Upper lobe of right lung (tissue), 1 donor: ENCODE measurements at regions not wholly inside any gene's neighbourhood (a gene's known extent, or its start where the extent isn't known, plus 50 kb on each side); places are given as distances from the start of the nearest gene placed in this dataset.

ENCODE experiments used
- ATAC-seq: fragments of 200-7000 bp; cut with Tn5 transposase; one replicate; pipeline ENCODE4 v1.9.1; 2020; ENCODE audit warnings: mild to moderate bottlenecking, moderate library complexity
- DNase-seq: peaks from one replicate; pipeline ENCODE4 v3.0.0-alpha.2; 2020
- H3K27ac ChIP-seq: fragments of 200-600 bp; one replicate; pipeline ENCODE4 v1.8.0; 2022
- H3K27me3 ChIP-seq: fragments of 200-600 bp; one replicate; pipeline ENCODE4 v1.8.0; 2022; ENCODE audit warnings: mild to moderate bottlenecking
- H3K36me3 ChIP-seq: fragments of 200-600 bp; one replicate; pipeline ENCODE4 v1.8.0; 2022
- H3K4me1 ChIP-seq: fragments of 200-600 bp; one replicate; pipeline ENCODE4 v1.8.0; 2022
- H3K4me3 ChIP-seq: fragments of 200-600 bp; one replicate; pipeline ENCODE4 v1.8.0; 2022; ENCODE audit warnings: mild to moderate bottlenecking
- H3K9me3 ChIP-seq: fragments of 200-600 bp; one replicate; pipeline ENCODE4 v1.8.0; 2022
- intact Hi-C: fragments of 100-400 bp; cut with DNase I; formaldehyde crosslinking; loops from one replicate; pipeline ENCODE4 v1.11.0; 2022
- TF ChIP-seq, protein P1 (sequence below): fragments of 200-600 bp; IDR thresholded peaks from one replicate; pipeline ENCODE4 v1.8.0; 2022; ENCODE audit warnings: antibody characterized with exemption
- donor health status: DM: no; HTN: yes; CAD: no; lungs with severe emphysema.

DNA sequence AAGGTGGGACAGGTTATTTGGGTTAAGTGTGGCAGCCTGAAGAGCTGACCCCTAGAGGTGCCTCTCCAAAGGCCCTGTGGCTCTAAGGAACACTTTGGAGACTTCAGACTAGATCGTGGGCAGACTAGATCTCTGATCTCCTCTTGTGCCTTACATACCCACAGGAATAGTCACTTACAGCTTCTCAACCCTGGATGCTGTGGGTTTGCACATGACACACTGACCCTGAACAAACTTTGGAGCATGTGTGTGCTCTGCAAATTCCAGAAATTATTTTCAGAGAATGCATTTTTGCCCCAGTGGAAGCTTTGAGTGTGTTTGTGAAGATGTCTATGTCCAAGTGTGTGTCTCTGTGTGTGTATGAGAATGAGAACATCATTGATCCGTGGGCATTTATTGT, 119.6 kb downstream of the EMX2 start:
- TF ChIP-seq, protein P1, sequence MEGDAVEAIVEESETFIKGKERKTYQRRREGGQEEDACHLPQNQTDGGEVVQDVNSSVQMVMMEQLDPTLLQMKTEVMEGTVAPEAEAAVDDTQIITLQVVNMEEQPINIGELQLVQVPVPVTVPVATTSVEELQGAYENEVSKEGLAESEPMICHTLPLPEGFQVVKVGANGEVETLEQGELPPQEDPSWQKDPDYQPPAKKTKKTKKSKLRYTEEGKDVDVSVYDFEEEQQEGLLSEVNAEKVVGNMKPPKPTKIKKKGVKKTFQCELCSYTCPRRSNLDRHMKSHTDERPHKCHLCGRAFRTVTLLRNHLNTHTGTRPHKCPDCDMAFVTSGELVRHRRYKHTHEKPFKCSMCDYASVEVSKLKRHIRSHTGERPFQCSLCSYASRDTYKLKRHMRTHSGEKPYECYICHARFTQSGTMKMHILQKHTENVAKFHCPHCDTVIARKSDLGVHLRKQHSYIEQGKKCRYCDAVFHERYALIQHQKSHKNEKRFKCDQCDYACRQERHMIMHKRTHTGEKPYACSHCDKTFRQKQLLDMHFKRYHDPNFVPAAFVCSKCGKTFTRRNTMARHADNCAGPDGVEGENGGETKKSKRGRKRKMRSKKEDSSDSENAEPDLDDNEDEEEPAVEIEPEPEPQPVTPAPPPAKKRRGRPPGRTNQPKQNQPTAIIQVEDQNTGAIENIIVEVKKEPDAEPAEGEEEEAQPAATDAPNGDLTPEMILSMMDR, result no peak
- Histone ChIP-seq H3K27me3 (no peaks in the 10 kb centered on the region), H3K27ac (no peak overlapping the region), H3K36me3 (no peaks in the 10 kb centered on the region), H3K4me3 (no peak overlapping the region), H3K4me1 (no peaks in the 10 kb centered on the region), H3K9me3 (no peaks in the 10 kb centered on the region)
- DNase-seq (no peak), ATAC-seq (no peak)
- intact Hi-C loops, result no loop called here

DNA sequence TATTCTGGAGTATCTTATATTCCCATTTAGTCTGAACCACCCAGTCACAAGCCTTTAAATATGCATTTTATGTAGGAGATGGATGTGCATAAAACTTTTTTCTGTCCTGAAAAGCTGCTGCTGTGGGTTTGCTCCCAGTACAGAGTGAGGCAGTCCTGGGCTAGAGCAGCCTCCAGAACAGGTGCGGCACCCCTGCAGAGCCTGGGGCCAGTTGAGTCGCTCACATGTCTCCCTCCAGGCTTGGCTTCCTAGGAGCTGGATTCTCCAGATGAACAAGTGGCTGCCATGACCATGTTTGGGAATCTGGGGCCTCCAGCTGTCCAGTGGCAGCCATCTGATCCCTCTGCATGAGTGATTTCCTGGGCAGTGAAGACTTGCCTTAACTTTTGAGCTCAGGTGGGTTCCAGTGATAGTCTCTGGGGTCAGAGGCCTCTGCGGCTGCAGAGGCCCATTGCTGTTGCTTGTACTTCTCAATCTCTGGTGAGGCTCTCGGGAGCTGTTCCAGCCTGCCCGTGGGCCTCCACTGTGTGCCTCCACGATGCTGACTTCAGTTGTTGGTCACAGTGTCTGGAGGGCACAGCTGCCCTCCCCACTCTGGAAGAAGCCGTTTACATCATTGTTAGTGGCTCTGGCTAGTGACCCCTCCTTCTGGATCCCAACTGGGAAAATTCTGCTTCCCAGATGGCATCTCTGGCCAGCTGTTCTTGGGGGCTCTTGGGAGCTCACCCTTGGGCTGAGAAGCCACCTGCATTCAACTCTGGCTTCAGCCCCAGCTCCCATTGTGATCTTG, 120.4 kb downstream of the EMX2 start:
- Histone ChIP-seq H3K27ac (no peak overlapping the region), H3K4me3 (no peak overlapping the region), H3K9me3 (no peaks in the 10 kb centered on the region), H3K27me3 (no peaks in the 10 kb centered on the region), H3K4me1 (no peaks in the 10 kb centered on the region), H3K36me3 (no peaks in the 10 kb centered on the region)
- TF ChIP-seq, protein P1, result no peak
- intact Hi-C loops, result no loop called here
- no peak for DNase-seq
- ATAC-seq, result no peak

DNA sequence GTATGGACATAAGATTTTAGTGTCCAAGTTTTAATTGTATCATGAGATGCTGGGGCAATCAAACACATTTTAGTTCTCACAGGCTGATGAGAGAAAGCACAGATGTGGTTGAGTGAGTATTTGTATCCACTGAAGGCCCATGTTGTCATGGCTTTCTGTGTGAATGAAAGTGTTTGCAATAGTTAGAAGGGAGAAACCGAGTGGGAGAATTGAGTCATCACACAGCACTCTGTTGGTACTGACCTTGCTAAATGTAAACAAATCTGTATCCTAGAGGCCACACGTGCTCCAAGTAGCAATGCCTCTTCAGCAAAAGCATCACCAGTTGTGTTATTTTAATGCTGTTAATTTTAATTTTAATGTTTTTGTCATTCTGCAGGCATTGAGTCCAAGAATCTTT, 121.2 kb downstream of the EMX2 start:
- intact Hi-C loops, result no loop called here
- DNase-seq (no peak), ATAC-seq (no peak)
- Histone ChIP-seq H3K4me3 (no peak overlapping the region), H3K27me3 (no peaks in the 10 kb centered on the region), H3K27ac (no peak overlapping the region), H3K9me3 (no peaks in the 10 kb centered on the region), H3K36me3 (no peaks in the 10 kb centered on the region), H3K4me1 (no peaks in the 10 kb centered on the region)
- TF ChIP-seq, protein P1, result no peak

DNA sequence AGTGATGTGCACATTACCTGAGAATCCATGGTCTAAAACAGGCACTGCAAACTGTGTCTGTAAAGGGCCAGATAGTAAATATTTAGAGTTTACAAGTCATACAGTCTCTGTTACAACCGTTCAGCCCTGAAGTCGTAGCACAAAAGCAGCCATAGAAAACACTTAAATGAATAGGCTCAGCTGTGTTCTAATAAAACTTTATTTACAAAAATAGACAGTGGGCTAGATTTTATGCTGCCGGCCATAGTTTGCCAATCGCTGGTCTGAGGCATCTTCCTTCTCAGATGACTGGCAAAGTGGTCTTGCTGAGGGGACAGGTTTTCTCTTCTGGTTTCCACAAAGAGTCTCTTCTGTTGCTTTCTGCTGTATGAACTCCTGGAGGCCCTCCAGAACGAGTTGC, 121.7 kb downstream of the EMX2 start:
- intact Hi-C loops, result no loop called here
- Histone ChIP-seq H3K27me3 (no peaks in the 10 kb centered on the region), H3K27ac (no peak overlapping the region), H3K36me3 (no peaks in the 10 kb centered on the region), H3K4me3 (no peak overlapping the region), H3K4me1 (no peaks in the 10 kb centered on the region), H3K9me3 (no peaks in the 10 kb centered on the region)
- DNase-seq, result no peak
- ATAC-seq, result no peak
- TF ChIP-seq, protein P1, result no peak

DNA sequence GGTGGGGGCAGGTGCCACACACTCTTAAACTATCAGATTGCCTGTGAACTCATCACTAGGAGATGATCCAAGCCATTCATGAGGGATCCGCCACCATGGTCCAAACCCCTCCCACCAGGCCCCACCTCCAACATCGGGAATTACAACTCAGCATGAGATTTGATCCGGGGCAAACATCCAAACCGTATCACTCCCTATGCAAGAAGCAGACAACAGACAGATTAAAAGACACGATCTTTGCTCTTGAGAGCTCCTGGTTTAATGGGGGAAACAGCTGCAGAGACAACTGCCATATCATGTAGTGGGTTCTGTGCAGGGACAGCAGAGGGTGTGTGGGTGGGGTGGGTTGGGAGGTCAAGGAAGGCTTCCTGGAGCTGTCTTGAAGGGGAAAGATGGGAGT, 123.6 kb downstream of the EMX2 start:
- ATAC-seq, result no peak
- TF ChIP-seq, protein P1, result no peak

More for the DNA sequence above, 123.6 kb downstream of the EMX2 start:
- H3K9me3 ChIP-seq, result no peaks in the 10 kb centered on the region
- no peak overlapping the region for H3K27ac ChIP-seq
- H3K27me3 ChIP-seq, result no peaks in the 10 kb centered on the region
- no peak overlapping the region for H3K4me3 ChIP-seq
- intact Hi-C loops, result no loop called here
- no peaks in the 10 kb centered on the region for H3K4me1 ChIP-seq
- no peaks in the 10 kb centered on the region for H3K36me3 ChIP-seq
- no peak for DNase-seq
